HUES64 (cell line): ENCODE measurements at regions not wholly inside any gene's neighbourhood (a gene's known extent, or its start where the extent isn't known, plus 50 kb on each side); places are given as distances from the start of the nearest gene placed in this dataset.

Source experiments
- H3K27ac ChIP-seq: 2 replicates; pipeline ENCODE4 v1.7.0; 2013; ENCODE audit warnings: low read depth, low read length, inconsistent platforms
- H3K27me3 ChIP-seq: 2 replicates; pipeline ENCODE4 v1.6.1; 2013; ENCODE audit warnings: mild to moderate bottlenecking, low read length; ENCODE audit not compliant: insufficient read depth
- H3K36me3 ChIP-seq: 2 replicates; pipeline ENCODE4 v1.6.1; 2013; ENCODE audit warnings: mild to moderate bottlenecking, low read length; ENCODE audit not compliant: insufficient read depth
- H3K4me1 ChIP-seq: 2 replicates; pipeline ENCODE4 v1.6.1; 2013; ENCODE audit warnings: mild to moderate bottlenecking, low read length, moderate library complexity; ENCODE audit not compliant: insufficient read depth
- H3K4me3 ChIP-seq: 2 replicates; pipeline ENCODE4 v1.5.1; 2013; ENCODE audit warnings: mild to moderate bottlenecking, low read length, moderate library complexity
- H3K9ac ChIP-seq: 2 replicates; pipeline ENCODE4 v1.6.1; 2013; ENCODE audit warnings: mild to moderate bottlenecking, low read depth, low read length
- H3K9me3 ChIP-seq: 2 replicates; pipeline ENCODE4 v1.6.1; 2013; ENCODE audit warnings: low read depth, low read length; ENCODE audit not compliant: insufficient read depth
- WGBS: fragments of 150-250, 120-280 bp; methylation state at CpG from one replicate; pipeline ENCODE4 v1.1.7; 2013; ENCODE audit warnings: missing lambda C conversion rate; 5-methylcytosine and 5-hydroxymethylcytosine counted together

GRCh38 chr2:173472112-173472511, 117.4 kb downstream of the CDCA7 start:
- H3K27me3 ChIP-seq = no peaks in the 10 kb centered on the region

GRCh38 chr2:173483137-173483536, 128.5 kb downstream of the CDCA7 start:
- H3K36me3 ChIP-seq = no peaks in the 10 kb centered on the region
- H3K9ac ChIP-seq = no peak overlapping the region
- no peaks in the 10 kb centered on the region for H3K9me3 ChIP-seq
- no peak overlapping the region for H3K27ac ChIP-seq
- H3K27me3 ChIP-seq = no peaks in the 10 kb centered on the region
- WGBS = 85% methylated on average over 5 of the region's 5 CpGs
- no peaks in the 10 kb centered on the region for H3K4me1 ChIP-seq
- no peak overlapping the region for H3K4me3 ChIP-seq

More at GRCh38 chr2:173472112-173472511, 117.4 kb downstream of the CDCA7 start:
- Histone ChIP-seq H3K4me3 (no peak overlapping the region), H3K4me1 (no peaks in the 10 kb centered on the region), H3K36me3 (no peaks in the 10 kb centered on the region), H3K9ac (no peak overlapping the region), H3K9me3 (no peaks in the 10 kb centered on the region), H3K27ac (no peak overlapping the region)
- 93% methylated on average over 2 of the region's 2 CpGs for WGBS

GRCh38 chr2:173488861-173489260, 134.2 kb downstream of the CDCA7 start:
- Histone ChIP-seq H3K36me3 (no peaks in the 10 kb centered on the region), H3K4me3 (no peak overlapping the region), H3K27ac (no peak overlapping the region), H3K9ac (no peak overlapping the region), H3K9me3 (no peaks in the 10 kb centered on the region), H3K4me1 (no peaks in the 10 kb centered on the region), H3K27me3 (no peaks in the 10 kb centered on the region)
- no CpG with 5 or more reads among the region's 1 CpG for WGBS

GRCh38 chr2:173491418-173491817, 136.7 kb downstream of the CDCA7 start:
- Histone ChIP-seq H3K4me1 (no peaks in the 10 kb centered on the region), H3K9ac (no peak overlapping the region), H3K27ac (no peak overlapping the region), H3K36me3 (no peaks in the 10 kb centered on the region), H3K4me3 (no peak overlapping the region), H3K9me3 (no peaks in the 10 kb centered on the region), H3K27me3 (no peaks in the 10 kb centered on the region)
- 99% methylated on average over 3 of the region's 4 CpGs for WGBS

GRCh38 chr2:173493874-173494273, 139.2 kb downstream of the CDCA7 start:
- H3K36me3 ChIP-seq = no peaks in the 10 kb centered on the region
- WGBS = no CpG with 5 or more reads among the region's 2 CpGs
- H3K4me1 ChIP-seq = no peaks in the 10 kb centered on the region
- H3K27ac ChIP-seq = no peak overlapping the region
- no peaks in the 10 kb centered on the region for H3K9me3 ChIP-seq
- no peak overlapping the region for H3K9ac ChIP-seq
- no peak overlapping the region for H3K4me3 ChIP-seq
- H3K27me3 ChIP-seq = no peaks in the 10 kb centered on the region

DNA sequence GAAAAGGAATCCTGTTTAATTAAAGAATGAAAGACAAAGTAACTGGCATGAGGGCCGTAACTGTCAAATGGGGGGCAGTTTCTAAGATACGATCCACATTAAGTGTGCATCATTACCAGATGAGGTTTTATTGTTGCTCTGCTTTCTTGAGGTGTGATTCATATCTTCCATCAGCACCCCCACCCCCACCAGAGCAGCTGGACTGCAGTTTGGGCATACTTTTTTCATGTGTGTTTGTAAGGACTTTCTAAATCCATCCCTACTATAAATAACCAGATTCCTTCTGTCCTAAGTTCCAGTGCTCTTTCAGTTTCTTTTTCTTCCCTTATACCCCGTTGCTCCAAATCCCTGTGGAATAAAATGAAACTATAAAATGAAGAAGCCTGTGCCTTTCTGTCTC, 142.1 kb downstream of the CDCA7 start:
- no peak overlapping the region for H3K9ac ChIP-seq
- no peaks in the 10 kb centered on the region for H3K27me3 ChIP-seq
- H3K9me3 ChIP-seq = peaks cover 16% of the 10 kb centered on the region
- H3K4me3 ChIP-seq = no peak overlapping the region
- no peaks in the 10 kb centered on the region for H3K36me3 ChIP-seq
- 93% methylated on average over 2 of the region's 3 CpGs for whole genome bisulfite sequencing
- no peaks in the 10 kb centered on the region for H3K4me1 ChIP-seq
- H3K27ac ChIP-seq = no peak overlapping the region

DNA sequence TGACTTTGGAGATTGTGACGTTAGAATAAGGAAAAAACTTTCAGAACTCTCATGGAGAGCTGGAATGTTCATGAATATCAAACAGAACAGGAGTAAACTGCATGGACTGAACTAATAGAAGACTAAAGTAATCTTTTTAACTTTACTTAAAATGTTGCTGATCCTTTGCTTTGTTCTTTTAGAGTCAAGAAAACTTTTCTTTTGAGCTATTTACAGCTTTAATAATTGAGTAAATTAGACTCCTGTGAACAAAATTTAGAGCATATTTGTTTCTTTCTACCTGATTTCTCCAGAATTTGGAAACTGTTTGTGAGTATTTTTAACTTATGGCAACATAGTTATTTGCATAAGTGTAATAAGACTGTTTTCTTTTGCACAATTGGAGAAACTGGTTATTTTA, 146.3 kb downstream of the CDCA7 start:
- Histone ChIP-seq H3K36me3 (no peaks in the 10 kb centered on the region), H3K27me3 (no peaks in the 10 kb centered on the region), H3K9ac (no peak overlapping the region), H3K4me1 (peaks cover 7% of the 10 kb centered on the region; the same call in 1 of the 2 replicates), H3K27ac (no peak overlapping the region), H3K9me3 (peaks cover 19% of the 10 kb centered on the region), H3K4me3 (no peak overlapping the region)
- 86% methylated on average over 1 of the region's 1 CpG for WGBS

- WGBS = 87% methylated on average over 5 of the region's 6 CpGs
- Histone ChIP-seq H3K9me3 (peaks cover 19% of the 10 kb centered on the region), H3K27ac (no peak overlapping the region), H3K4me3 (no peak overlapping the region), H3K9ac (no peak overlapping the region), H3K27me3 (no peaks in the 10 kb centered on the region), H3K36me3 (no peaks in the 10 kb centered on the region), H3K4me1 (peaks cover 7% of the 10 kb centered on the region; the same call in 1 of the 2 replicates)
These were observed 147.6 kb downstream of the CDCA7 start for GRCh38 chr2:173502296-173502695.

DNA sequence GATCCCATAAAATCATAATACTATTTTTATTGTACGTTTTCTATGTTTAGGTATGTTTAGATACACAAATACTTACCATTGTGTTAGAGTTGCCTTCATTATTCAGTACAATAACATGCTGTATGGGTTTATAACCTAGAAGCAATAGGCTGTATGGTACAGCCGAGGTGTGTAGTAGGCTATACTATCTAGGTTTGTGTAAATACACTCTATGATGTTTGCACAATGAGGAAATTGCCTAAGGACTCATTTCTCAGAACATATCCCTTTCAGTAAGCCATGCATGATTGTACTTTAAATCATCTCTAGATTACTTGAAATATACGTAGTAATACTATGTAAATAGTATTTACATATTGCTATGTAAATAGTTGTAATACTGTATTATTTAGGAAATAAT, 156.7 kb downstream of the CDCA7 start:
- Histone ChIP-seq H3K27me3 (no peaks in the 10 kb centered on the region), H3K27ac (no peak overlapping the region), H3K36me3 (no peaks in the 10 kb centered on the region), H3K4me1 (no peaks in the 10 kb centered on the region), H3K9ac (no peak overlapping the region), H3K9me3 (peaks cover 7% of the 10 kb centered on the region), H3K4me3 (no peak overlapping the region)
- 80% methylated on average over 1 of the region's 3 CpGs for whole genome bisulfite sequencing

GRCh38 chr2:173511942-173512341, 157.3 kb downstream of the CDCA7 start:
- no peak overlapping the region for H3K9ac ChIP-seq
- H3K4me3 ChIP-seq = no peak overlapping the region
- H3K27ac ChIP-seq = no peak overlapping the region
- H3K36me3 ChIP-seq = no peaks in the 10 kb centered on the region
- H3K27me3 ChIP-seq = no peaks in the 10 kb centered on the region
- H3K9me3 ChIP-seq = peaks cover 7% of the 10 kb centered on the region
- 63% methylated on average over 1 of the region's 1 CpG for WGBS
- H3K4me1 ChIP-seq = no peaks in the 10 kb centered on the region

- Histone ChIP-seq H3K9ac (no peak overlapping the region), H3K27me3 (no peaks in the 10 kb centered on the region), H3K4me1 (no peaks in the 10 kb centered on the region), H3K4me3 (no peak overlapping the region), H3K27ac (no peak overlapping the region), H3K36me3 (no peaks in the 10 kb centered on the region), H3K9me3 (peaks cover 7% of the 10 kb centered on the region)
- WGBS = 90% methylated on average over 8 of the region's 8 CpGs
These were observed 158.5 kb downstream of the CDCA7 start for GRCh38 chr2:173513107-173513727.

DNA sequence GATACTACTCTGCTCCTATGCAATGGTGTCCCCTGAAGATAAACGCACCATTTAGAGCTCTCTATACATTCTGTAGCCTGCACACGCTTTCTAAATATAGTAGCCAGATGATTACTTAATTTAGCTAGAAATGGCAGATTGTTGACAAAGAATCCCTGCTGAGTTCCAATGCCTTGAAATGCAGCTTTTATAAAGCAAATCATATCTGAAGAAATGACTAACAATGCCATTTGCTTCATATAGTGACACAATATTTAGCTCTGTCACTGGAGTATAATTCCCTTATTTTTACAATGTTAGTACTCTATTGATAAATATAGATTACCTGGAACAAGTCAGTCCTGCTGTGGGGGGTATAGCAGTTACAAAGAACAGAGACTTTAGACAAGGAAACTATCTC, 166.2 kb downstream of the CDCA7 start:
- Histone ChIP-seq H3K4me3 (no peak overlapping the region), H3K36me3 (no peaks in the 10 kb centered on the region), H3K4me1 (no peaks in the 10 kb centered on the region), H3K27ac (no peak overlapping the region), H3K9ac (no peak overlapping the region), H3K9me3 (no peaks in the 10 kb centered on the region; the same call in 1 of the 2 replicates), H3K27me3 (no peaks in the 10 kb centered on the region)
- WGBS = 89% methylated on average over 2 of the region's 2 CpGs
